ENCODE measurements at regions not wholly inside any gene's neighbourhood (a gene's known extent, or its start where the extent isn't known, plus 50 kb on each side); places are given as distances from the start of the nearest gene placed in this dataset.
A peak's percentile ranks its signal among the peaks of the same experiment; 100 is the strongest.

- Histone ChIP-seq H3K9me3 (replicated peaks) (no peaks in the 10 kb centered on the region), H3K4me1 (no peaks in the 10 kb centered on the region)
- intact Hi-C loops (cut with micrococcal nuclease) = no loop called here
Measured at GRCh38 chr3:161647936-161648470, 151.4 kb downstream of the OTOL1 start.

GRCh38 chr3:161649900-161650484 lies 153.4 kb downstream of the OTOL1 start:
- H3K27ac ChIP-seq (replicated peaks) = no peak overlapping the region
- no peak overlapping the region for H3K4me3 ChIP-seq
- TF ChIP-seq CTCF (IDR thresholded peaks at IDR 0.05; ENCODE audit: borderline replicate concordance) = no peak
- no peaks in the 10 kb centered on the region for H3K36me3 ChIP-seq
- DNase-seq = no peak
- no peaks in the 10 kb centered on the region for H3K4me1 ChIP-seq
- intact Hi-C loops (cut with micrococcal nuclease) = no loop called here
- no peaks in the 10 kb centered on the region for H3K27me3 ChIP-seq (ENCODE audit: low read depth)
- H3K9me3 ChIP-seq (replicated peaks) = peaks cover 5% of the 10 kb centered on the region

More at GRCh38 chr3:161647936-161648470, 151.4 kb downstream of the OTOL1 start:
- Histone ChIP-seq H3K36me3 (no peaks in the 10 kb centered on the region), H3K4me3 (no peak overlapping the region), H3K27ac (replicated peaks) (no peak overlapping the region), H3K27me3 (ENCODE audit: low read depth) (no peaks in the 10 kb centered on the region)
- TF ChIP-seq CTCF (IDR thresholded peaks at IDR 0.05; ENCODE audit: borderline replicate concordance) = no peak
- no peak for DNase-seq

GRCh38 chr3:161657786-161658185 lies 161.2 kb downstream of the OTOL1 start:
- no peak for TF ChIP-seq CTCF (IDR thresholded peaks at IDR 0.05; ENCODE audit: borderline replicate concordance)
- H3K4me3 ChIP-seq = no peak overlapping the region
- intact Hi-C loops (cut with micrococcal nuclease) = no loop called here
- no peaks in the 10 kb centered on the region for H3K36me3 ChIP-seq
- H3K27ac ChIP-seq (replicated peaks) = no peak overlapping the region
- no peaks in the 10 kb centered on the region for H3K27me3 ChIP-seq (ENCODE audit: low read depth)
- no peak for DNase-seq
- peaks cover 5% of the 10 kb centered on the region for H3K9me3 ChIP-seq (replicated peaks)
- no peaks in the 10 kb centered on the region for H3K4me1 ChIP-seq

- no peaks in the 10 kb centered on the region for H3K27me3 ChIP-seq (ENCODE audit: low read depth)
- no peak for DNase-seq
- H3K9me3 ChIP-seq (replicated peaks) = peaks cover 21% of the 10 kb centered on the region
- intact Hi-C loops (cut with micrococcal nuclease) = no loop called here
- no peak overlapping the region for H3K4me3 ChIP-seq
- no peak for TF ChIP-seq CTCF (IDR thresholded peaks at IDR 0.05; ENCODE audit: borderline replicate concordance)
- H3K27ac ChIP-seq (replicated peaks) = no peak overlapping the region
- H3K36me3 ChIP-seq = no peaks in the 10 kb centered on the region
- H3K4me1 ChIP-seq = no peaks in the 10 kb centered on the region
Measured at GRCh38 chr3:161671141-161671540, 174.5 kb downstream of the OTOL1 start.

GRCh38 chr3:161672478-161672877 lies 175.9 kb downstream of the OTOL1 start:
- Histone ChIP-seq H3K4me3 (no peak overlapping the region), H3K36me3 (no peaks in the 10 kb centered on the region), H3K27me3 (ENCODE audit: low read depth) (no peaks in the 10 kb centered on the region), H3K27ac (replicated peaks) (no peak overlapping the region), H3K4me1 (no peaks in the 10 kb centered on the region), H3K9me3 (replicated peaks) (peaks cover 21% of the 10 kb centered on the region)
- DNase-seq = peak; percentile 23
- TF ChIP-seq CTCF (IDR thresholded peaks at IDR 0.05; ENCODE audit: borderline replicate concordance) = no peak
- intact Hi-C loops (cut with micrococcal nuclease) = no loop called here
